Suprapubic skin (tissue), 4 donors: ENCODE measurements at regions not wholly inside any gene's neighbourhood (a gene's known extent, or its start where the extent isn't known, plus 50 kb on each side); places are given as distances from the start of the nearest gene placed in this dataset.

ENCODE experiments used
- DNase-seq, 2 donors: peaks; one replicate each; pipeline ENCODE4 v3.0.0-alpha.2; 2019; ENCODE audit warnings: low spot score in 2 of 2
- H3K27ac ChIP-seq: fragments of 200-600 bp; sonication (generic); one replicate; pipeline ENCODE4 v1.5.1; 2019
- H3K27me3 ChIP-seq: fragments of 200-600 bp; sonication (generic); one replicate; pipeline ENCODE4 v1.5.1; 2019
- H3K36me3 ChIP-seq: fragments of 200-600 bp; sonication (generic); one replicate; pipeline ENCODE4 v1.5.1; 2019
- H3K4me1 ChIP-seq: fragments of 200-600 bp; sonication (generic); one replicate; pipeline ENCODE4 v1.5.1; 2019
- H3K4me3 ChIP-seq: fragments of 200-600 bp; sonication (generic); one replicate; pipeline ENCODE4 v1.5.1; 2019; ENCODE audit warnings: mild to moderate bottlenecking
- H3K9me3 ChIP-seq: fragments of 200-600 bp; sonication (generic); one replicate; pipeline ENCODE4 v1.5.1; 2019
- EP300 ChIP-seq: sonication (generic); formaldehyde crosslinking; IDR thresholded peaks from one replicate; pipeline ENCODE4 v1.6.1; 2017; ENCODE audit warnings: antibody characterized with exemption
- POLR2A ChIP-seq, 2 donors: fragments of 450-650 bp; IDR thresholded peaks; one replicate each; pipeline ENCODE4 v1.6.1; 2017; ENCODE audit warnings: antibody characterized with exemption in 2 of 2, mild to moderate bottlenecking in 2 of 2, moderate library complexity in 2 of 2
- POLR2AphosphoS5 ChIP-seq, 3 donors: sonication (generic); formaldehyde crosslinking; IDR thresholded peaks; one replicate each; pipeline ENCODE4 v1.6.1; 2017; ENCODE audit warnings: antibody characterized with exemption in 3 of 3
- WGBS: methylation state at CpG from one replicate; pipeline ENCODE4 v1.1.5; 2018; 5-methylcytosine and 5-hydroxymethylcytosine counted together
- TF ChIP-seq, protein P1 (sequence below), 2 donors: fragments of 200-600 bp in 1 of 2; fragments of 450-650 bp in 1 of 2; sonication (generic) in 1 of 2; IDR thresholded peaks; one replicate each; pipeline ENCODE4 v1.5.1; 2016 to 2019; ENCODE audit warnings: antibody characterized with exemption in 2 of 2, mild to moderate bottlenecking in 1 of 2, moderate library complexity in 1 of 2

DNA sequence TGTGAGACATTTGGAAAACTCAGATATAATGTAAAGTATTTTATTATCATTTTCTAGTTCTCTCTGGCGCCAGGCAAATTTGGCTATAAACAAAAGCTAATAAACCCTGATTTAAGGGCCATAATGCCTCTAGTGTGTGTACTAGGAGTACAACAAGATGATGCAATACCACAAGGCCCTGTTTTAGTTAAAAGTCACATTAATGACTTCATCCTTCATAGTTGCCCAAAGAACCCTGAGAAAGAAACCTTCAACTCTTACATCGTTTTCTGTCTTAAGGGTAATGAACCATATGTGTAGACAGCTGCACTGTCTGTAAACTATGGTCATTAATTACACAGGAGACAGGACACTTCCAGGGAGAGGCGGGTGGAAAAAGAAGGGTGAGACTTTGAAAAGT, 538.4 kb downstream of the FAM181B start:
- WGBS: 64% methylated on average over 3 of the region's 3 CpGs
- H3K27ac ChIP-seq: no peak overlapping the region
- H3K36me3 ChIP-seq: no peaks in the 10 kb centered on the region
- DNase-seq: no peak
- no peaks in the 10 kb centered on the region for H3K4me1 ChIP-seq
- TF ChIP-seq POLR2A (IDR thresholded peaks at IDR 0.05): no peak
- TF ChIP-seq EP300: no peak
- TF ChIP-seq, protein P1, sequence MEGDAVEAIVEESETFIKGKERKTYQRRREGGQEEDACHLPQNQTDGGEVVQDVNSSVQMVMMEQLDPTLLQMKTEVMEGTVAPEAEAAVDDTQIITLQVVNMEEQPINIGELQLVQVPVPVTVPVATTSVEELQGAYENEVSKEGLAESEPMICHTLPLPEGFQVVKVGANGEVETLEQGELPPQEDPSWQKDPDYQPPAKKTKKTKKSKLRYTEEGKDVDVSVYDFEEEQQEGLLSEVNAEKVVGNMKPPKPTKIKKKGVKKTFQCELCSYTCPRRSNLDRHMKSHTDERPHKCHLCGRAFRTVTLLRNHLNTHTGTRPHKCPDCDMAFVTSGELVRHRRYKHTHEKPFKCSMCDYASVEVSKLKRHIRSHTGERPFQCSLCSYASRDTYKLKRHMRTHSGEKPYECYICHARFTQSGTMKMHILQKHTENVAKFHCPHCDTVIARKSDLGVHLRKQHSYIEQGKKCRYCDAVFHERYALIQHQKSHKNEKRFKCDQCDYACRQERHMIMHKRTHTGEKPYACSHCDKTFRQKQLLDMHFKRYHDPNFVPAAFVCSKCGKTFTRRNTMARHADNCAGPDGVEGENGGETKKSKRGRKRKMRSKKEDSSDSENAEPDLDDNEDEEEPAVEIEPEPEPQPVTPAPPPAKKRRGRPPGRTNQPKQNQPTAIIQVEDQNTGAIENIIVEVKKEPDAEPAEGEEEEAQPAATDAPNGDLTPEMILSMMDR (IDR thresholded peaks at IDR 0.05): no peak
- H3K27me3 ChIP-seq: no peaks in the 10 kb centered on the region
- H3K4me3 ChIP-seq: no peak overlapping the region
- no peaks in the 10 kb centered on the region for H3K9me3 ChIP-seq

DNA sequence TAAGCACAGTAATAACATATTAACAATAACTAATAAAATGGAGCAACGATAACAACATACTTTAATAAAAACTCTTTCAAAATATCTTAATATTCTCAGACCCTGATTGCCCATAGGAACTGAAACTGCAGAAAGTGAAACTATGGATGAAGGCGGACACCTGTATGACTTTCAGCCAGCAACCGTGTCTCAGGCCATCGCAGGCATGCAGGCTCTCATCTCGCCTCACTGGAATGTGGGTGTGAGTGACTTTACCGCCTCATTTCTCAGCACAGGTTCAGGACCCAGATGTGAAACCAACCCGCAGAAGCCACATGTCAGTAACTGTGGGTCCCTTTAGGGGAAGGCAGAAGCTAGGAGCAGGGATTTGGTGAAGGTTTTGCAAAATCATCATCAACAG, 539.1 kb downstream of the FAM181B start:
- TF ChIP-seq, protein P1 (IDR thresholded peaks at IDR 0.05): no peak
- TF ChIP-seq POLR2AphosphoS5 (IDR thresholded peaks at IDR 0.05) (no peak), POLR2A (IDR thresholded peaks at IDR 0.05) (no peak), EP300 (no peak)
- no peaks in the 10 kb centered on the region for H3K4me1 ChIP-seq
- H3K27me3 ChIP-seq: no peaks in the 10 kb centered on the region
- 64% methylated on average over 7 of the region's 7 CpGs for WGBS
- H3K4me3 ChIP-seq: no peak overlapping the region
- DNase-seq: no peak
- H3K27ac ChIP-seq: no peak overlapping the region
- H3K36me3 ChIP-seq: no peaks in the 10 kb centered on the region
- H3K9me3 ChIP-seq: no peaks in the 10 kb centered on the region

GRCh38 chr11:82191695-82192094, 542.0 kb downstream of the FAM181B start:
- H3K9me3 ChIP-seq: no peaks in the 10 kb centered on the region
- TF ChIP-seq POLR2AphosphoS5 (IDR thresholded peaks at IDR 0.05): no peak
- TF ChIP-seq EP300: no peak
- TF ChIP-seq, protein P1 (IDR thresholded peaks at IDR 0.05): no peak
- TF ChIP-seq POLR2A (IDR thresholded peaks at IDR 0.05): no peak
- H3K27ac ChIP-seq: no peak overlapping the region
- no peak overlapping the region for H3K4me3 ChIP-seq
- H3K36me3 ChIP-seq: no peaks in the 10 kb centered on the region
- no peaks in the 10 kb centered on the region for H3K4me1 ChIP-seq
- no peaks in the 10 kb centered on the region for H3K27me3 ChIP-seq
- WGBS: 64% methylated on average over 2 of the region's 3 CpGs
- DNase-seq: no peak

DNA sequence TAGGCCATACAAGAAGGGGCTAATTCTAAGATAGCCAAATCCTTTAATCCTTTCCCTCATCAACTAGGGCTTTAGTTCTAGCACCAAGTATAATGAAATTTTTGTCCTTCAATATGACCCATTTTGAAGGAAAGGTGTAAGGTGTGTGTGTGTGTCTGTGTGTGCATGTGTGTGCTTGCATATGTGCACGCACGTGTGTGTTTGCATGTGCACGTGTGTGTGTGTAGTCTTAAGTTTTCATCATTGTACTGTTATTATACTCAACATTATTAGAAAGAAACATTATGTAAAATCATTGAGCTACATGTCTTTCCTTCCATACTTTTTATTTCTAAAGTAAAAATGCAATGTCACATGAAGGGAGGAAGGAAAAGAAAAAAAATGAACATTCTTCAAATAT, 547.7 kb downstream of the FAM181B start:
- Histone ChIP-seq H3K27me3 (no peaks in the 10 kb centered on the region), H3K4me1 (no peaks in the 10 kb centered on the region), H3K27ac (no peak overlapping the region), H3K36me3 (no peaks in the 10 kb centered on the region), H3K4me3 (no peak overlapping the region), H3K9me3 (no peaks in the 10 kb centered on the region)
- TF ChIP-seq EP300 (no peak), POLR2A (IDR thresholded peaks at IDR 0.05) (no peak), POLR2AphosphoS5 (IDR thresholded peaks at IDR 0.05) (no peak)
- TF ChIP-seq, protein P1 (IDR thresholded peaks at IDR 0.05): no peak
- DNase-seq: no peak
- 92% methylated on average over 3 of the region's 3 CpGs for WGBS

- 71% methylated on average over 3 of the region's 3 CpGs for WGBS
- Histone ChIP-seq H3K27me3 (no peaks in the 10 kb centered on the region), H3K36me3 (no peaks in the 10 kb centered on the region), H3K4me1 (no peaks in the 10 kb centered on the region), H3K27ac (no peak overlapping the region), H3K9me3 (no peaks in the 10 kb centered on the region), H3K4me3 (no peak overlapping the region)
- TF ChIP-seq EP300: no peak
- TF ChIP-seq, protein P1 (IDR thresholded peaks at IDR 0.05): no peak
- TF ChIP-seq POLR2AphosphoS5 (IDR thresholded peaks at IDR 0.05): no peak
- no peak for TF ChIP-seq POLR2A (IDR thresholded peaks at IDR 0.05)
- no peak for DNase-seq
Observed at GRCh38 chr11:82184966-82185365, 548.7 kb downstream of the FAM181B start.
